NCI-H146 treated with DMSO at 0.1 percent for 48 hours (cell line): ENCODE measurements at regions not wholly inside any gene's neighbourhood (a gene's known extent, or its start where the extent isn't known, plus 50 kb on each side); places are given as distances from the start of the nearest gene placed in this dataset.
"Not testable (repeated sequence)": the region's sequence is repeated elsewhere in the genome, so short reads cannot be mapped to it uniquely, and the experiment has no call there.

ENCODE experiments used
- DNase-seq: peaks from one replicate; lab custom pipeline; 2025; ENCODE audit not compliant: unreplicated experiment; lab: John Stamatoyannopoulos, UW

DNA sequence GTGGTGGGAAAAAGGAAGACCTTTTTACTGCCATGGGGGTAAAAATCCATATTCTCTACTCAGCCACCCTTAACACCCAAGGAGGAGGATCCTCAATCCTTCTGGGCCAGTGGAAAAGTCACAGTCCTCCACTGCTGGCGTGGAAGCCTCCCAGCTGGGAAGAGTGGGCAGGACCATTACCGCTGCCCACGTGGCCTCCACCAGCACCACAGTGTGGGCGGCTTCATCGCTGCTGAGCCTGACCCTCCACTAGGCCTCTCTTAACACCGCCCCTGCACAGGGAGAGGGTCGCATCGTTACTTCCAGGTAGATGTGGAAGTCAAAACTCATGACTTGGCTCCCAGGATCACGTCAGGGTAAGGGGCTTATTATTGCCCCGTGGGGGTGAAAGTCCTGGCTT, 656.5 kb downstream of the SUCLG1 start:
- DNase-seq = no peak

DNA sequence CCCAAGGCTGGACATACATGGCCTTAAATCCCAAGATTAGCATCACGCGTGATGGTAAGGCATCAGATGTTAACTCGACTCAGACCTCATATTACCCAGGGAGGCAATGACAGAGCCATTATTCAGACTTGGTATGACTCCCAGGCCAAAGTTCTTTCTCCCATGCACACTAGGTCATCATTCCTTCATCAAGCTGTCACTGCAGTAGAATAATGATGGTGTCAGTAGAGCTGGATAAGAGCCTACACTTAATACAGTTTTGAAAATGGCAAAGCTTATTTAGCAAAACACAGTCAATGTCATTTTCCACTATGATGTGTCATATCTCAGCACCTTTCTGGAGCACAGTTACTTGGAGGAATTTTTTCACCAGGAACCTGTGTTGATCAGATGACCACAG, 663.3 kb downstream of the SUCLG1 start:
- no peak for DNase-seq

DNA sequence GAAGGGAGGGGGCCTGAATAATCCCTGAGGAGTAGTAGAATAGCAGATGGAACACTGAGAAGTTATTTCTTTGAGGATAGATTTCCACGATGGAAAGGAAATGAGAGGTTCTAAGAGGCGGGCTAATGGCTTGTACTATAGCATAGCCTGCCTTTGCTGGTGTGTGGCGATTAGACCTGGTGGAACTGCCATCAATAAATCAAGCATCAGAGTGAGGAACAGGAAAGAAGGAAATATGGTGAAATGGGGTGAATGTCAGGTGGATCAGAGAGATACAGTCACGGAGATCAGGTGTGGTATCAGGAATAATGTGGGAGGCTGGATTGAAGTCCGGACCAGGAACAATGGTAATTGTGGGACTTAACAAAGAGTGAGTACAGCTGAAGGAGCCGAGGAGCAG, 668.6 kb downstream of the SUCLG1 start:
- DNase-seq = not testable (repeated sequence)

DNA sequence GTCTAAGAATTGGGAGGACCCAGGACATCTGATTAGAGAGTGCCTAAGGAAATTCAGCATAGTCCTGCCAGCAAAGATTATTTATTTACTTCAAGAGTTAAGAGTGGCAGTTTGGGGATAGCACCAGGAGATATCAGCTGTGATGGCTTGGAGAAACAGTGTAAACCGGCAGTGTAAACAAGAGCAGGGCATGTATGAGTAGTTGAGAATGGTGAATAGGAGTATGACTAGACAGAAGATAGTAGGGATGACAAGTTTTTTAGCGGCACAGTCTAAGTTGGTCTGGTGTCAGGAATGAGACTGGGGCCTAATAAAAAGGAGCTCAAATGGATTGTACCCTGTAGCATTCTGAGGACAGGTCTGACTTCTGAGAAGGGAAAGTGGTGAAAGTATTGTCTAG, 669.4 kb downstream of the SUCLG1 start:
- not testable (repeated sequence) for DNase-seq

DNA sequence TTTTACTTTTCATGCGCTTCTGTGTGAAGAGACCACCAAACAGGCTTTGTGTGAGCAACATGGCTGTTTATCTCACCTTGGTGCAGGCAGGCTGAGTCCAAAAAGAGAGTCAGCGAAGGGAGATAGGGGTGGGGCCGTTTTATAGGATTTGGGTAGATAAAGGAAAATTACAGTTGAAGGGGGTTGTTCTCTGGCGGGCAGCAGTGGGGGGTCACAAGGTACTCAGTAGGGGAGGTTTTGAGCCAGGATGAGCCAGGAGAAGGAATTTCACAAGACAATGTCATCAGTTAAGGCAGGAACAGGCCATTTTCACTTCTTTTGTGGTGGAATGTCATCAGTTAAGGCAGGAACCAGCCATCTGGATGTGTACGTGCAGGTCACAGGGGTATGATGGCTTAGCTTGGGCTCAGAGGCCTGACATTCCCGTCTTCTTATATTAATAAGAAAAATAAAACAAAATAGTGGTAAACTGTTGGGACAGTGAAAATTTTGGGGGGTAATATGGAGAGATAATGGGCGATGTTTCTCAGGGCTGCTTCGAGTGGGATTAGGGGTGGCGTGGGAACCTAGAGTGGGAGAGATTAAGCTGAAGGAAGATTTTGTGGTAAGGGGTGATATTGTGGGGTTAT, 670.0 kb downstream of the SUCLG1 start:
- not testable (repeated sequence) for DNase-seq

DNA sequence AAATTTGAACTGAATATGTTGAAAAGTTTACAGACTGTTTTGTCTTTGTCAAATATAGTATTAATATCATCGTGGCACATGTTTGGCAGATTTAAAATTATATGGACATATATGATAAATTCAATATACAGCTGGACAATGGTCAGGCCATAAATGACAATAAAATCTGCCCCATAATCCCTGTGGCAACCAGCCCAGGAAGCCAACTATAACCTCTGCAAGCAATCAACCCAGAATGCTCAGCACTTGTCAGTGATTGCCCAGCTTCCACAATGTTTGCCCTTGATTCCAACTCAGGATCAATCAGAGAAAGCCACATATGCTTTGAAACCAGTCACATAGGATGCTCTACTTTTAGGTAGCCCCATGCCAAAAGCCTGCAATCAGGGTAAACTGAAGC, 671.9 kb downstream of the SUCLG1 start:
- DNase-seq = no peak

DNA sequence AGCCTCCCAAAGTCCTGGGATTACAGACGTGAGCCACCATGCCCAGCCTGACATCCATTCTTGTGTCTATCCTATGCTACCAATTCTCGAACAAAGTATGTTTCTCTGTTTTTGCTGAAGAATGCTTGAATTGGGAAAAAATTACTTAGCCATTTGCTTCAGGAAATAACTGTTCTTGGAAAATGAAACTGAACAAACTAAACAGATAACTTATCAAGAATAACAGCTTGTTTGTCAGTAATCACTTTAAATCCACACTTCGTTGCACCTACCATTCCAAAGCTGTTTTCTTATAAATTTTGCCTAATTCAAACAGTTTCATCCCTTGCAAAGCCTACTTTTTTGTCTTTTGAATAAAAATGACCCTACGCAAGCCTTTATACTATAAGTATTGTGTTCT, 672.9 kb downstream of the SUCLG1 start:
- no peak for DNase-seq

DNA sequence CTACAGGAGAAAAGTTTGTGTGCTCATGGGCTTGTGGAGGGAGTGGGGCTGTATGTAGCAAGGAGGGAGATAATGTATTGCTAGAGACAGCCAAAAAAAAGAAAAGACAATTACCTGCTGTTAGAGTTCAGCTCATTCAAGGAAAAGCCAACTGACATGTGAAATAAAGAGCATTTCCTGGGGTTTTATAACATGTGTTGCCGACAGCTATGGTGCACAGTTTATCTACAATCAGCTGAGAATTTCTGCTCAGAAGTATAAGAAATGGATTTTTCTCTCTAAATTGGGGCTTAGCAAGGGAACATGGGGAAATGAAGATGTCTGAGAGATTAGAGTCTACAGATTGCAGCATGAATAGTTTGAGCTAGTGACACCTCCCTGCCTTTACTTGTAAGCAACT, 674.1 kb downstream of the SUCLG1 start:
- no peak for DNase-seq

DNA sequence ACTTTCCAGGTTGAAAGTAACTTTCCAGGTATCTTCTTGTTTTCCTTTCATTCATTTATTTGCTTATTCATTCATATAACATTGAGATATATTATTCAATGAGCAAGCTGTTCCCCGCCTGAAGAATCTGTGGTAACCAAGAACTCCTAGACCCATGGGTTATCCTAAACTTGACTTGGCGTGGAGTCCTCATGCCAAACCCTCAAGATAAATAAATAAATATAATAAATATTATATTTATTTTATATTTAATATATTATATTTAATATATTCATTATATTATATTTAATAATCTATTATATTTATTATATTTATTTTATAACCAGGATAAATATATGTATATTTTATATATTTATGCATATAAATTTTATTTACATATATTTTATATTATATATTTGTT, 674.8 kb downstream of the SUCLG1 start:
- no peak for DNase-seq

DNA sequence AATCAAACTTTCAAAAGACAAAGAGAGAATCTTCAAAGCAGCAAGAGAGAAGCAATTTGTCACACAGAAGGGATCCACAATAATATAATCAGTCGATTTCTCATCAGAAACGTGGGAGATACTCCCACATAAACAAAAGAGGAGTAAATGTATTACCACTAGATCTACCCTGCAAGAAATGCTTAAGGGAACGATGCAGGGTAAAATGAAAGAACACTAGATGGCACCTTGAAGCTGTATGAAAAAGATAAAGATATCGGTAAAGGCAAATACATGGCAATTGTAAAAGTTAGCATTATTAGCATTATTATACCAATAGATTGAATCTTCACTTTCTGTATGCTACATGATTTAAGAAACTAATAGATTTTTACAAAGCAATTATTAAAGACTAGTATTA, 677.0 kb downstream of the SUCLG1 start:
- no peak for DNase-seq

DNA sequence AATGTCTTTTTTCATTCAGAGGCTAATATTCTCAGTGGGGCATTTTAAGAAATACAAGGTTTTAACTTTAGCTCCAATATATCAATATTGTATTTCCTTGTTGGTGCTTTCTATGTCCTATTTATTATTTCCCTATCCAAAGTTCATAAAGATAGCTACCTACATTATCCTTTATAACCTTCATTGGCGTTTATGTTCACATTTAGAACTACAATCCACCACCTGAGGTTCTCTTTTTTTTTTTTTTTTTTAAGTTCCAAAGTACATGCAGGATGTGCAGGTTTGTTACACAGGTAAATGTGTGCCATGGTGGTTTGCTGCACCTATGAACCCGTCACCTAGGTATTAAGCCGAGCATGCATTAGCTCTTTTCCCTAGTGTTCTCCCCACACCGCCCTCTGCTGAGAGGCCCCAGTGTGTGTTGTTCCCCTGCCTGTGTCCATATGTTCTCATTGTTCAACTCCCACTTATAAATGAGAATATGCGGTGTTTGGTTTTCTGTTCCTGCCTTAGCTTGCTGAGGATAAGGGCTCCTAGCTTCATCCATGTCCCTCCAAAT, 694.6 kb downstream of the SUCLG1 start:
- no peak for DNase-seq

DNA sequence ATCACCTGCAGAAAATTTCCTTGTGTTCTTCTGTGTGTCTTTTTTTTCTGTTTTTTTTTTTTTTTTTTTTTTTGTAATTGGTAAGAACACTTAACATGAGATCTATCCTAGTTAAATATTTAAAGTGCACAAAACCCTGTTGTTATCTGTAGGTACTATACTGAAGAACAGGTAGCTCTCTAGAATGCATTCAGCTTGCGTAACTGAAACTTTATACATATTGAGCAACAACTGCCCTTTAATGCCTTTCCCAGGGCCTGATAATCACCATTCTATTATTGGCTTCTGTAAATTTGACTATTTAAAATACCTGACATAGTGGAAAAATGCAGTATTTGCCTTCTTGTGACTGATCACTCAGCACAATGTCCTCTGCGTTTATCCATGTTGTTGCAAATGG, 701.8 kb downstream of the SUCLG1 start:
- DNase-seq = no peak

DNA sequence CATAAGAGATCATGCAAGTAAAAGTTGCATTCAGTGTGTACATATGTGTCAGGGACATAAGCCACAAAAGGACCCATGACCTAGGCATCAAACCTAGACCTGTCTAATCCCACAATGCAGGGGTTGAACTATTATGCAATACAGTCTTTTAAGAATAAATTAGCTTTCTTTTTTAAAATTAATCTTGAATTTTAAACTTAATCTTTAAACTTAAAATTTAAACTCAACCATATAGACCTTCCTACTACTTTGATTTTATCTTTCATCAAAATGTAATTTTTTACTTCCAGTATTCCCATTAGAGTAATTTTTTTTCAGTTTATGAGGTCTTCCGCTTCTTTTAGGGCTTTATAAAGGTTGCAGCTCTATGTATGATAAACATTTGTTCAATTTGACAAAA, 702.9 kb downstream of the SUCLG1 start:
- DNase-seq = no peak

DNA sequence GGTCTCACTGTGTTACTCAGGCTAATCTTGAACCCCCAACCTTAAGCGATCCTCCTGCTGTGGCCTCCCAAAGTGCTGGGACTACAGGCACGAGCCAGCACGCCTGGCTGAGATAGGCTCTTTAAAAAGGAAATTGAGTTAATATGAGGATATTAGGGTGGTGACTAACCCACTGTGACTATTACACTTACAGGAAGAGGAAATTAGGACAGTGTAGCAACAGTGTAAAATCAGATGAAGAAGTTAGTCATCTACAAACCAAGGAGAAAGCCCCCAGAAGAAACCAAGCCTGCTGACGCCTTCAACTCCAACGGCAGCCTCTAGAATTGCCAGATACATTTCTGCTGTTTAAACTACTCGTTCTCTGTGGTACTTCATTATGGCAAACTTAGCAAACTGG, 711.9 kb downstream of the SUCLG1 start:
- DNase-seq = no peak

DNA sequence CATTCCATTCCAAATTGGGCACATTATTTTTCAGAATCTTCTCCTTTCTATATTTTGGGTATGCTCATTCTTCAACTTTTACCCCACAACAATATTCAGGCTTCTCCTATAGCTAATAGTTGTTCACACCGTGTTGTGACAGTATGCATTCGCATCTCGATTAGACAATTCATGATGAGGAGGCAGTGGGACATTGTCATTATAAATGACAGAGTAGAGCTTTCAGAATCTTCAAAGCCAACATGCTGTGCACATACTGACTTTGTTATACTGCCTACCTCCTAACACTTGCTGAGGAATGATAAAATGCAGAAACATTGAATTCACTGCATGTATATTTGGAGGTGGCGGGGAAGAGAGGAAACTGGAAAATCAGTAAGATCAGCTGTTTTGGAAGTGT, 714.2 kb downstream of the SUCLG1 start:
- no peak for DNase-seq

DNA sequence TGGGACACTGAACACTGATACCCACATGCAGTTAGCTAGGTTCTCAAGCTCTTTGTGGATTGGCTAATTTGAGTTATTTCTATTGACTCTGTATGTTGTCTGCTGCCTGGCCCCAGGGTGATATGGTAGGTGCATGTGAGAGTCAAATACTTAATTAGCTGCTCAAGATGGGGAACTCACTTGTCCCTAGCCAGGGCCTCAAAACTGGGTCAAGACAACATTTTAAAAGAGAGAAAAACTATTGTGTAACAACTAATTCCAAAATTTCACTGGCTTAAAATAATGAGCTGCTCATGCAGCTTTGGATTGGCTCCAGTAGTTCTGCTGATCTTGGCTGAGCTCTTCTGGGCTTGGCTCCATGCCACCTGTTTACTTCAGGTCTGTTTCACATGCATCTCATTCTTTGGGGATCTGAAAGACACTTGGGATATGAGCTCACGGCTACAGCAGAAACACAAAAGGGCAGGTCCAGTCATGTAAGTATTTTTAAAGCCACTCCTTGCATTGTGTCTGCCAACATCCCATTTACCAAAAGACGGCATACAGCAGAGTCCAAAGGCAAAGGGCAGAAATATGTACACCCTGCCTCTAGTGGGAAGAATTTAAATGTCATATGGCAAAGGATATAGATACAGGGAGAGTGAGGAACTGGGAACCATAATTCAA, 716.8 kb downstream of the SUCLG1 start:
- no peak for DNase-seq

DNA sequence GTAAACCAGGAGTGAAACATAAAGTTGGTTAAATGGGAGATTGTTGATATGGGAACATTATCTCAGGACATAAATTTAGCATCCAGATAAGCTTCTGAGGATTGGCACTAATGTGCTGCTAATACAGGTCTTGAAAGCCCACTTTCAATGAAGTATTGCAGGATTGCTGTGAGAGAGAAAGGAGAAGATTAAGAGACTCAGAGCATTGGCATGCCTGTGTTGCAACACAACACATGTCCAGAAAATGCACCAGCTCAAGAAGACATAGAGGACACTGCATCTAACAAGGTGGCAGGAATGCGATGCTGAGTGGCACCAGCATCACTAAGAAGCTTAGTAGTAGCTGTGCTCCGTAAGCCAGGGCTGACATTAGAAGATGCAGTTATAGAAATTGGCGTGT, 728.9 kb downstream of the SUCLG1 start:
- DNase-seq = no peak

DNA sequence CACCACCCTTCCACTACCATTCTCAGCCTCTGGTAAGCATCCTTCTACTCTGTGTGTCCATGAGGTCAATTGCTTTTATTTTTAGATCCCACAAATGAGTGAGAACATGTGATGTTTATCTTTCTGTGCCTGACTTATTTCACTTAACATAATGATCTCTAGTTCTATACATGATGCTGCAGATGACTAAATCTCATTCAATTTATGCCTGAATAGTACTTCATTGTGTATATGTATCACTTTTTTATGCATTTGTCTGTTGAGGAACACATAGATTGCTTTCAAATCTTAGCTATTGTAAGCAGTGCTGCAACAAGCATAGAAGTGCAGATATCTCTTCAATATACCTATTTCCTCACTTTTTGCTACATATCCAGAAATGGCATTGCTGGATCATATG, 733.3 kb downstream of the SUCLG1 start:
- no peak for DNase-seq

DNA sequence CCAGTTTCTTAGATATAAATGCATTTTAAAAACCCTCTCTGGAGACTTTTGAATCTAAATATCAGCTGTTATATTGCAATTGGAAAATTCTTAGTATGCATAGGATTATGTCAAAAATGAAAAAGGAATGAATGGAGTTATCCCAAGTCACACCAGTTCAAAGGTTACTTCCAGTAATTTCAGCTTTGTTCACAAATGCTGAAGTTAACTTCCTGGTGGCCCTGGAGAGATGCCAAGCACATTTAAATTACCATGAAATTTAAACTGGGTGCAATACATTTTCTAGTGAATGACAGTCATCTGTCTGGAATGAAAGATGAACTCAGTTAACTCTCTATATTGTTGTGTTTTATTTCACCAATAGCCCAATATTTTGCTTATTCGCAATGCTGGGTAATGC, 753.9 kb downstream of the SUCLG1 start:
- no peak for DNase-seq

DNA sequence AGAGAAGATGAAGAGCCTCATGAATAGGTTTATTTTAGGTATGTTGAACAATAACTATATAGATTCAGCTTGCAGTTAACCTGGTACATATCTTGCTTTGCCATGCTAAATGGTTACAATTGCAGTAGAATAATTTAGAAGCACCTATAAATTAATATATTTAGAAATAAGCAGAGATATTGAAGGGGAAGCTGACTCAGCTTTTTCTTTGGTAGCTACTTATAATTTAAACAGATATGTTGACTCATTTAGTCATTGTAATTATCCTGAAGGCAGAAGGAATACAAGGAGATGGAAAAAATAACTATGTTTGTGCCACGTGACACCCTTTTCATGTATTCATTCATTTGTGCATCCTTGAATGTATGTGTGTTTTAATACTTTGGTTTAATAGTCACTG, 755.5 kb downstream of the SUCLG1 start:
- DNase-seq = no peak

DNA sequence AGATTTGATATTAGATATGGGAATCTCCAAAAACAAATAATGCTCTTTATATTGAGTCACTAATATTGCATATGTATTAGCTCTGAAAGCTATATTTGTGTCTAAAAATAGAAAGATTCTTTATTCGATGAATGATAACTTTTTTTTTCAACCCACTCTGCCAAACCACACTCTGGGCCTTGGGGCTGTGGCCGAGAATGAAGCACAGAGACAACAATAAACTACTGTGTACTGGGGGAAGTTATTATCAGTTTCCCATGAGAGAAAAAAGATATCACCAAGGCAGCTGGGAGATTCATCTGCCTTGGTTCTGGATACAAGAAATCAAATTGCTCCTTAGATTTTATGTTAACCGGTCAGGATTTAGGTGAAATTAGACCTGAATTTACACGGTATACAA, 762.2 kb downstream of the SUCLG1 start:
- DNase-seq = no peak

DNA sequence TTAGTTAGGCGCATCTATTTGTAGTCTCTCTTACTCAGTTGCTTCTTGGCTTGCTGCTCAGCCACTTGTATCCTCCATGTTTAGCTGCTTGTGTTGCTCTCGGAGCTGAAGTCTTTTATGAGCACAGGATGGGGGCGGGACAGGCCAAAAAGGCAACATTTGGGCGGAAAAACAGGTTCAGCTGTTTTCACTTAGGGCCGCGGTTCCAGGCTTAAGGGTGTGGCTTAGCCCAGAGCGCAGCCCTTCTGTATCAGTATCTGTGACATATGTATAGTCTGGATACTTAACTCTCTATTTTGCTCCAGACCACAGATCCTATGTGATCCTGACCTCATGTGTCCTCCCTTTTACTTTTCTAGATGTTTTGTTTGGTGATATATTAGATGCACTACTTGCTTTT, 763.5 kb downstream of the SUCLG1 start:
- DNase-seq = no peak

DNA sequence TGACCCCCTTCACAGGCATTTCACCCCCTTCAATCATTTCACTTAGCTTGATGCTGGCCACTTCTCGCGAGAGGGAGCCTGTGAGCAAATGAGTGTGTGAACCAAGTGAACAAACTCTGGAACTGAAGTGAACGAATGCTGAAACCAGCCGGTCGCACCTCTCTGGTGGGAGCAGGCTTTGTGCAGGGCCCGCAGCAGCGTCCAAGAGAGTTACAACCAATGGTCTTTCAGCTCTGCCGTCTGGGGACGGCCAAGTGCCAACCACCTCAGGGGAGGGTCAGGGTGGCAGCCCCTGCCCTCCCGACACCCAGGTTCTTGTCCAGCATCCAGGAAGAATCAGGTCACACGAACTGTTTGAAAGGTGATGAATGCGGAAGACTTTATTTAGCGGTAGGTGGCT, 764.0 kb downstream of the SUCLG1 start:
- DNase-seq = no peak
